ENCODE measurements at regions not wholly inside any gene's neighbourhood (a gene's known extent, or its start where the extent isn't known, plus 50 kb on each side); places are given as distances from the start of the nearest gene placed in this dataset.

- peak; percentile 57; the same call in 1 of the 2 replicates for TF ChIP-seq ZNF589 (CRISPR knock-in tag; IDR thresholded peaks at IDR 0.05; ENCODE audit: low read depth)
- TF ChIP-seq NFATC3 (IDR thresholded peaks at IDR 0.05) = no peak
- peak; percentile 29 for TF ChIP-seq FOS (IDR thresholded peaks at IDR 0.05; ENCODE audit: extremely low read depth, insufficient read length)
- TF ChIP-seq IFI16 (CRISPR knock-in tag; IDR thresholded peaks at IDR 0.05) = no peak
- TF ChIP-seq ZBTB49 (CRISPR knock-in tag; IDR thresholded peaks at IDR 0.05; ENCODE audit: borderline replicate concordance) = no peak
- no peak for TF ChIP-seq PBX2 (CRISPR knock-in tag; IDR thresholded peaks at IDR 0.05; ENCODE audit: low read depth)
- peak; percentile 47; the same call in 1 of the 2 replicates for TF ChIP-seq PBX2 (tag; conservative IDR thresholded peaks at IDR 0.05; ENCODE audit: low read depth)
- TF ChIP-seq RBM25 (IDR thresholded peaks at IDR 0.05; ENCODE audit: low read depth, low read length, severe bottlenecking) = peak; percentile 28
- no peak for TF ChIP-seq PHF8 (IDR thresholded peaks at IDR 0.05; ENCODE audit: borderline replicate concordance, low read length)
- no peak for TF ChIP-seq ZNF253 (CRISPR knock-in tag; conservative IDR thresholded peaks at IDR 0.05)
- TF ChIP-seq, protein P1, sequence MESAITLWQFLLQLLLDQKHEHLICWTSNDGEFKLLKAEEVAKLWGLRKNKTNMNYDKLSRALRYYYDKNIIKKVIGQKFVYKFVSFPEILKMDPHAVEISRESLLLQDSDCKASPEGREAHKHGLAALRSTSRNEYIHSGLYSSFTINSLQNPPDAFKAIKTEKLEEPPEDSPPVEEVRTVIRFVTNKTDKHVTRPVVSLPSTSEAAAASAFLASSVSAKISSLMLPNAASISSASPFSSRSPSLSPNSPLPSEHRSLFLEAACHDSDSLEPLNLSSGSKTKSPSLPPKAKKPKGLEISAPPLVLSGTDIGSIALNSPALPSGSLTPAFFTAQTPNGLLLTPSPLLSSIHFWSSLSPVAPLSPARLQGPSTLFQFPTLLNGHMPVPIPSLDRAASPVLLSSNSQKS (CRISPR knock-in tag; IDR thresholded peaks at IDR 0.05) = no peak
- 0 out of 4 replicates have a peak, but pooled peaks have one; percentile 36 to 42 for TF ChIP-seq TEAD1 (CRISPR knock-in tag; IDR thresholded peaks at IDR 0.05)
- TF ChIP-seq RBFOX2 (IDR thresholded peaks at IDR 0.05; ENCODE audit: low read depth, low read length) = no peak
- TF ChIP-seq SNAPC5 (CRISPR knock-in tag; IDR thresholded peaks at IDR 0.05) = no peak
- TF ChIP-seq SNRNP70 (optimal IDR thresholded peaks at IDR 0.05; ENCODE audit: low read depth, low read length) = no peak
- TF ChIP-seq GATAD2B (IDR thresholded peaks at IDR 0.05; ENCODE audit: borderline replicate concordance) = no peak
Measured at GRCh38 chr2:20561637-20562454, 89.1 kb downstream of the HS1BP3 start (continued).
